Hepatic stellate cell (primary cell): ENCODE measurements at regions not wholly inside any gene's neighbourhood (a gene's known extent, or its start where the extent isn't known, plus 50 kb on each side); places are given as distances from the start of the nearest gene placed in this dataset.
"Not testable (repeated sequence)": the region's sequence is repeated elsewhere in the genome, so short reads cannot be mapped to it uniquely, and the experiment has no call there.

Source experiments
- DNase-seq: peaks from one replicate; pipeline ENCODE4 v3.0.0; 2011; ENCODE audit warnings: low spot score

DNA sequence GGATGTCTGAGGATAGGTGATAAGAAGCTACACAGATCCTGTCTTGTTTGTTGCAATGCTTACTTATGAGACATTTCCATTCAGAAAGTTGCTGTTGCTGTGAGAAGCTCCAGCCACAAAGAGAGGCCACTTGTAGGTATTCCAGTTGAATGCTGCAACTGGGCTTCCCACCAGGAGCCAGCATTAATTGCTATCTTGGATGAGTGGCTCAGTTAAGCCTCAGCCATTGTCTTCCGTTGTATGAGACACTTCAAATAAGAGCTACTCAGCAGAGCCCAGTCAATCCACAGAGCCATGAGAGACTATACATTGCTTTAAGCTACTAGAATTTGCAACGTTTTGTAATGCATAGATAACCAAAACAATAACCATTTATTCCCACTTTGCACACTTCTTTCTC, 104.3 kb upstream of the ARRDC3 start:
- no peak for DNase-seq

- no peak for DNase-seq
These were observed 103.5 kb upstream of the ARRDC3 start for GRCh38 chr5:91486638-91487037.

DNA sequence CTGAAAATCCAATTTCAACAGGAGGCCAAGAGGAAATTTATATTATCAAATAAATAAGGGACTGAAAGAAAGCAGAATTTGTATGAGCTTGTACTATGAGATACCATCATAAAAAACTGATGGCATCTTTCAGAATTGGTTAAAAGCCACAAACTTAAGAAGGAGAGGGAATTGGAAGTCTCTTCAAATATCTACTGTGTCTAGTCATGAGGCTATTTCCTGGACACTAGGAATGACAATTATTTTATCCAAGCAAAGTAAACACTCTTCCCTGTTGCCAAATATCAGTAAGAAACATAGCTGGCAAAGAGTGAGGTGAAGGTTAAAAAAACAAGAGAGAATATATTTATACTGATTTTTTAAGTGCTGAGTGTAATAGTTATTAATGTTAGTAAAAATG, 101.5 kb upstream of the ARRDC3 start:
- DNase-seq: no peak

DNA sequence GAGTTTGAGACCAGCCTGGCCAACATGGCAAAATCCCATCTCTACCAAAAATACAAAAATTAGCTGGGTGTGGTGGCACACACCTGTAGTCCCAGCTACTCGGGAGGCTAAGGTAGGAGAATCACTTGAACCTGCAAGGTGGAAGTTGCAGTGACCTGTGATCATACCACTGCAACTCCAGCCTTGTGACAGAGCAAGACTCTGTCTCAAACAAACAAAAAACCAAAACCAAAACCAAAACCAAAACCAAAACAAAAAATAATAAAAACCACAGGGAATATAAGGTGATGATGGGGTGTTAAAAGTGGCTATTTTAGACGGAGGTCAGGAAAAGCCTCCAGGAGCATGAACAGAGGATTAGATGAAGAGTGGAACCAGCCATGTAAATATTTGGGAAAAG, 96.3 kb upstream of the ARRDC3 start:
- DNase-seq: not testable (repeated sequence)

DNA sequence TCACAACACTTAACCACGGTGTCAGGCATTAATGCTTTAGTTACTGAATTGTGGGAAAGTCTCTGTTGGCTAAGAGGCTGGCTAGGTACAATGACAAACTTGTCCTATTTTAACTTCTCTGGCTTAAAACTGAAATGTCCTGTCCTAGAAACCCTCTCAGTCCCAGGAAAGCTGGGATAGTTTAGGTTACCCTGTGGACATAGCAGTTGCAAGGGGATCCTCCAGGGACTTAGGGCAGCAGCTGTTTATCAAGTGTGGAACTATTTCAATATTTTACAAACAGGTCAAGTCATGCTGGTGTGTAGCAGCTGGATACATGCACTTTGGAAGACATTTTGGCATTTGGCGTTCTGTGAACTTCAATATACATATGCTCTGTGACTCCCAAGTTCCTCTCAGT, 95.0 kb upstream of the ARRDC3 start:
- DNase-seq: no peak

DNA sequence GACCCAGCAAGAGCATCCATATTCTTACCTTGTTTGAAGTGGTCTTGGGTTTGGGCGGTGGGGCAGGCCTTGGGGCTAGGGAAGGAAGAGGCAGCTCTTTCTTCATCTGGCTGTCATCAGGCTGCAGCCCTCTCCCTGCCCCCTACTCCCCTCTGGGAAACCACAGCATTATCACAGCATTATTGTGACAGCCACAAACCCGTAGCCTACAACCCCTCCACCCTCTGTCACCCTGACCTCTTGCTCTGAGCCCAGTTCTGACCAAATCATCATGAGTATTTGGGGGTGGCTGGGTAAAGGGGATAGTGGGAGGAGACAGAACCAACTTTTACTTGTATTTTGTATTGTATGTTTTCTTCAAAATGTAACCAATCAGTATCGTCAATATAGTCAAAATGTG, 94.3 kb upstream of the ARRDC3 start:
- DNase-seq: no peak

GRCh38 chr5:91474201-91474600, 91.1 kb upstream of the ARRDC3 start:
- no peak for DNase-seq

GRCh38 chr5:91472631-91473030, 89.5 kb upstream of the ARRDC3 start:
- DNase-seq: no peak

DNA sequence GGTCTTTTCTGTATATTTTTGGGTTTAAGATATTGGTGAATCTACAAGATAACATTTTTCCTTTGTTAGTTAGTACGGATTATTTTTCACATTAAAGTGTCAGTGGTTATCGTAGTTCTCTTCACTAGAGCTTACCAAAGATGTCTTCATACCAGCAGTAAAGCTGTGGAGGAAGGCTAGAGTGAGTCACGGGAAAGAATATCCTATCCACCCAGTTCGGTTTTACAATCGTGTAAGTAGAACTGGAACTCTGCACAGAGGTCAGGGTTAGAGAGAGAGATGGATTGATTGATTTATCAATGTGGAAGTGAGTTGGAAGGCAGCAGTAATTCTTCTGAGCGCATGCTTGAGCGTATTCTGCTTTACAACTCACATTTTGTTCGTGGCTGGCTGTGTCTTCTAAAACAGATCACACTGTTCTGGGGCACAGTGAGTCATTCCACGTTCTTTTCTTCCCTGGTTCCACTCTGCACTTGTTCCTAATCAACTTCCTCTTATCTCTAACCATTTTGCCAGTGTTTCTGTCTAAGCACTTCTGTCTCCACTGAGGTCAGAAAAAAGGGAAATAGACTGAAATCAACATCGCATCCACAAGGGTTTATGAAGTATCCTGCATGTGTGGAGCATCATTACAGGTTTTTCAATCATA, 86.5 kb upstream of the ARRDC3 start:
- DNase-seq: peak; percentile 19

- no peak for DNase-seq
These were observed 85.7 kb upstream of the ARRDC3 start for GRCh38 chr5:91468651-91469422.

DNA sequence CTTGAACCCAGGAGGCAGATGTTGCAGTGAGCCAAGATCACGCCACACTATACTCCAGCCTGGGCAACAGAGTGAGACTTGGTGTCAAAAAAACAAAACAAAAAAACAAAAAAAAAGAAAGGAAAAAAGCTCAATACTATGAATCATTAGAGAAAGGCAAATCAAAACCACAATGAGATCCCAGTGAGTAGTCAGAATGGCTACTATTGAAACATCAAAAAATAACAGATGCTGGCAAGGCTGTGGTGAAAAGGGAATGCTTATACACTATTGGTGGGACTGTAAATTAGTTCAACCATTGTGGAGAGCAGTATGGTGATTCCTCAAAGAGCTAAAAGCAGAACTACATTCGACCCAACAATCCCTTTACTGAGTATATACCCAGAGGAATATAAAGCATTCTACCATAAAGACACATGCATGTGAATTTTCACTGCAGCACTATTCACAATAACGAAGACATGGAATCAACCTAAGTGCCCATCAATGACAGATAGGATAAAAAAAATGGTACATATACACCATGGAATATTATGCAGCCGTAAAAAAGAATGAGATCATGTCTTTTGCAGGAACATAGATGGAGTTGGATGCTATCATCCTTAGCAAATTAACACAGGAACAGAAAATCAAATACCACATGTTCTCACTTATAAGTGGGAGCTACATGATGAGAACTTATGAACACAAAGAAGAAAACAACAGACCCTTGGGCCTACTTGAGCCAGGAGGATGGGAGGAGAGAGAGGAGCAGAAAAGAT, 81.9 kb upstream of the ARRDC3 start:
- no peak for DNase-seq

- no peak for DNase-seq
These were observed 74.6 kb upstream of the ARRDC3 start for GRCh38 chr5:91457681-91458058.

DNA sequence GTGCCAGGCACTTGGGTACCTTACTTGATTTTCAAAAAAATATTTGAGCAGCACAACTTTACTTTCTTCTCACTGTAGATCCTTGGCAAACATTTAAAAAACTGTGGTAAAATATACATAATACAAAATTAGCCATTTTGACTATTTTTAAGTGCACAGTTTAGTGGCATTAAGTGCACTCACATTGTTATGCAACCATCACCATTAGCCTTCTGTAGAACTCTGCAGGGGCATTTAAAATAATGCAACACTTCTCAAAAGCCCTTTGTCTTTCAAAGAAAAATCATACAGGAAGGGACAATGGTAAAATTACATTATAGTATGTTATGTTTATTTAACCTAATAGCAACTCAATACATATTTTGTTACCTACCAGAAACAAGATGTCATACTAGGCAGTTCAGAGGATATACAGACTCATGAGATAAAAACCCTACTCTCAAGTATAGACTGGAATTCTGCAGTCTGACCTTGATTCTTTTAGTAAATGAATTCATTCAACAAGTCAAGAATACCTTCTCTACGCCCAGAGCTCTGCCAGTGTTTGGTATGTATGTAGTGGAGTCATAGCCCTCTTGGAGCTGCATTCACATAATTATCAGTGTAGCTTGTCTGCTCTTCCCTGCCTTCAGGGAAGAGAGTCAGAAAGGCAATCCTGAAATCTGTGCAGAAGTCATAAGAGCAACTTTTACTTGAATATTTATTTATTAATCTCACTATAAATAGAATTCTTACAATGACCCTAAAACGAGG, 74.0 kb upstream of the ARRDC3 start:
- DNase-seq: no peak

DNA sequence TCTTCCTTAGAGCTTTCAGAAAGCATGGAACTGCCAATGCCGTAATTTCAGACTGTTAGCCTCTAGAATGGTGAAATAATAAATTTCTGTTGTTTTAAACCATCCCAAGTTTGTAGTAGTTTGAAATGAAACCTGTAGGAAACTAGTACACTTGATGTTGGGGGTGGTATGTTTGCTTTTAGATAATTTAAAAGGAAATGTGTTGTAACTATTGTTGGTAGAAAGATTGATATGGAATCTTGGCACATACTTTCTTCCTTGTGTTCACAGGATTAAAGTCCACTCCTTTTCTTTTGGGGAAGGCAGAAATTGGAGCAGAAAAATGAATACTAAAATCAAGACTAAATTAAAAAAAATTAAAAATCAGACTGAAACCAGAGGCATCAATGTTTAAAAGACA, 66.0 kb upstream of the ARRDC3 start:
- no peak for DNase-seq

GRCh38 chr5:91448079-91448478, 65.0 kb upstream of the ARRDC3 start:
- DNase-seq: not testable (repeated sequence)

GRCh38 chr5:91446880-91447279, 63.8 kb upstream of the ARRDC3 start:
- DNase-seq: not testable (repeated sequence)

GRCh38 chr5:91443761-91444467, 60.8 kb upstream of the ARRDC3 start:
- no peak for DNase-seq

DNA sequence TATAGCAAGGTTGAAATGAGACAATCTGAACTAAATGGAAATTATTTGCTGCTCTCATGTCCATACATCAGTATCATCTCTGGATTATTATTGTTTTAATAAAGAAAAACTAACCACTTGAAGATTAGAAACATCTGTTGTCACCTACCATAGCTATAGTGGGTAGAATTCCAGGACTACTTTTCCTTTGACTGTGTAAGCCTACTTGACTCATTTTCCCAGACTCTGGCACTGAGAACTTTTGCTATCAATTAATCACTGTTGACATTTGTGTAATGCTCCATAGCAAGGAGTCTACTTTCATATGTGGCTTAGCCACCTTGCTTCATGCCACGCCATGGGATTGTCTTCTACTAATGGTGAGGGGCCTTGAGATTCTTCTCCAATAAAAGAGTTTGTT, 59.9 kb upstream of the ARRDC3 start:
- peak; percentile 6 for DNase-seq

- DNase-seq: no peak
These were observed 58.0 kb upstream of the ARRDC3 start for GRCh38 chr5:91441082-91441481.

DNA sequence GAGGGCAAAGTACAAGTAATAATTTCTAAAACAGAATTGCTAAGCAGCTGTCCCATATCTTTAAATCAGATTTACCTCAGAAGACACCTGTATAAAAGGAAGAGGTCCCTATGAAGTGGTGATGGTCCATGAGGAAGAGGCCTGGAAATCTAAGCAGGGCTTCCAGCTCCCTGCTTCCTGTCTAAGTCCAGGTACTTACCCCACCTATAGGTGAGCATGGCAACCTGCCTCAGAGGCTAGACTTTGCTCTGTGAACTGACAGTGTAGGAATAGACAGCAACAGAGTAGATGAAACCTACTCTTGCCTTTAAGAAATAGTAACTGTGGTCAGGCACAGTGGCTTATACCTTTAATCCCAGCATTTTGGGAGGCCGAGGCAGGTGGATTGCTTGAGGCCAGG, 55.8 kb upstream of the ARRDC3 start:
- DNase-seq: no peak

GRCh38 chr5:91436241-91436640, 53.1 kb upstream of the ARRDC3 start:
- no peak for DNase-seq

GRCh38 chr5:91434348-91434747, 51.2 kb upstream of the ARRDC3 start:
- no peak for DNase-seq
